ENCODE measurements at regions not wholly inside any gene's neighbourhood (a gene's known extent, or its start where the extent isn't known, plus 50 kb on each side); places are given as distances from the start of the nearest gene placed in this dataset.

DNA sequence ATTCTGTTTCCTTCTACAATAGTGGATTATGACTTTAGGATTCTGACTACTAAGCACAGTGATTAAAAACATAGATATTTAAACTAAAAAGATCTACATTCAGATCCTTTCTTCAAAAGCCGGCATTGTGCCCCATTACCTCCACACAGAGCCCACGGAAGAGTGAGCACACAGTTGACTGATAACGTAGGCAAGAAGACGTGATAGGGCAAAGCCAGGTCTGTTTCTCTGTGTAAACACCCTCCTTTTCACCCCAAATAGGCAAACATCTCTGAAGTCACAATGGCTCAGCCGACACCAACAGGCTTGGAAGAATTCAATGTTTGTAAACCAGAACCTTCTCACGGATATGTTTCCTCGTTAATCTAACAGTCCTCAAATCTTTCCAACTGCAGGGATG, 302.9 kb downstream of the CMPK2 start:
- TF ChIP-seq, protein P1, sequence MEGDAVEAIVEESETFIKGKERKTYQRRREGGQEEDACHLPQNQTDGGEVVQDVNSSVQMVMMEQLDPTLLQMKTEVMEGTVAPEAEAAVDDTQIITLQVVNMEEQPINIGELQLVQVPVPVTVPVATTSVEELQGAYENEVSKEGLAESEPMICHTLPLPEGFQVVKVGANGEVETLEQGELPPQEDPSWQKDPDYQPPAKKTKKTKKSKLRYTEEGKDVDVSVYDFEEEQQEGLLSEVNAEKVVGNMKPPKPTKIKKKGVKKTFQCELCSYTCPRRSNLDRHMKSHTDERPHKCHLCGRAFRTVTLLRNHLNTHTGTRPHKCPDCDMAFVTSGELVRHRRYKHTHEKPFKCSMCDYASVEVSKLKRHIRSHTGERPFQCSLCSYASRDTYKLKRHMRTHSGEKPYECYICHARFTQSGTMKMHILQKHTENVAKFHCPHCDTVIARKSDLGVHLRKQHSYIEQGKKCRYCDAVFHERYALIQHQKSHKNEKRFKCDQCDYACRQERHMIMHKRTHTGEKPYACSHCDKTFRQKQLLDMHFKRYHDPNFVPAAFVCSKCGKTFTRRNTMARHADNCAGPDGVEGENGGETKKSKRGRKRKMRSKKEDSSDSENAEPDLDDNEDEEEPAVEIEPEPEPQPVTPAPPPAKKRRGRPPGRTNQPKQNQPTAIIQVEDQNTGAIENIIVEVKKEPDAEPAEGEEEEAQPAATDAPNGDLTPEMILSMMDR (IDR thresholded peaks at IDR 0.05): no peak
- TF ChIP-seq EZH2phosphoT487 (IDR thresholded peaks at IDR 0.05): no peak

Data from neural progenitor cell (in vitro differentiated cells).